Tibial nerve (tissue), 3 donors: ENCODE measurements at regions not wholly inside any gene's neighbourhood (a gene's known extent, or its start where the extent isn't known, plus 50 kb on each side); places are given as distances from the start of the nearest gene placed in this dataset.

Source experiments
- POLR2A ChIP-seq, 2 donors: fragments of 450-650 bp; IDR thresholded peaks; one replicate each; pipeline ENCODE4 v1.6.1; 2017; ENCODE audit warnings: antibody characterized with exemption in 2 of 2, mild to moderate bottlenecking in 2 of 2, moderate library complexity in 2 of 2
- TF ChIP-seq, protein P1 (sequence below), 5 experiments: fragments of 200-600 bp in 3 of 5; fragments of 450-650 bp in 2 of 5; sonication (generic) in 3 of 5; IDR thresholded peaks; one replicate each; pipeline ENCODE4 v1.5.1; 2016 to 2019; ENCODE audit warnings: antibody characterized with exemption in 5 of 5, mild to moderate bottlenecking in 3 of 5, moderate library complexity in 2 of 5

- TF ChIP-seq, protein P1, sequence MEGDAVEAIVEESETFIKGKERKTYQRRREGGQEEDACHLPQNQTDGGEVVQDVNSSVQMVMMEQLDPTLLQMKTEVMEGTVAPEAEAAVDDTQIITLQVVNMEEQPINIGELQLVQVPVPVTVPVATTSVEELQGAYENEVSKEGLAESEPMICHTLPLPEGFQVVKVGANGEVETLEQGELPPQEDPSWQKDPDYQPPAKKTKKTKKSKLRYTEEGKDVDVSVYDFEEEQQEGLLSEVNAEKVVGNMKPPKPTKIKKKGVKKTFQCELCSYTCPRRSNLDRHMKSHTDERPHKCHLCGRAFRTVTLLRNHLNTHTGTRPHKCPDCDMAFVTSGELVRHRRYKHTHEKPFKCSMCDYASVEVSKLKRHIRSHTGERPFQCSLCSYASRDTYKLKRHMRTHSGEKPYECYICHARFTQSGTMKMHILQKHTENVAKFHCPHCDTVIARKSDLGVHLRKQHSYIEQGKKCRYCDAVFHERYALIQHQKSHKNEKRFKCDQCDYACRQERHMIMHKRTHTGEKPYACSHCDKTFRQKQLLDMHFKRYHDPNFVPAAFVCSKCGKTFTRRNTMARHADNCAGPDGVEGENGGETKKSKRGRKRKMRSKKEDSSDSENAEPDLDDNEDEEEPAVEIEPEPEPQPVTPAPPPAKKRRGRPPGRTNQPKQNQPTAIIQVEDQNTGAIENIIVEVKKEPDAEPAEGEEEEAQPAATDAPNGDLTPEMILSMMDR (IDR thresholded peaks at IDR 0.05): no peak
- no peak for TF ChIP-seq POLR2A (IDR thresholded peaks at IDR 0.05)
Measured at GRCh38 chr5:8376478-8376877, 507.5 kb downstream of the MTRR start.
